Adrenal gland (tissue), 9 donors: ENCODE measurements at regions not wholly inside any gene's neighbourhood (a gene's known extent, or its start where the extent isn't known, plus 50 kb on each side); places are given as distances from the start of the nearest gene placed in this dataset.
A peak's percentile ranks its signal among the peaks of the same experiment; 100 is the strongest.
"Not testable (repeated sequence)": the region's sequence is repeated elsewhere in the genome, so short reads cannot be mapped to it uniquely, and the experiment has no call there.

Source experiments
- DNase-seq, 7 donors: peaks; one replicate each; pipeline ENCODE4 v3.0.0-alpha.2; 2019 to 2020
- H3K27ac ChIP-seq, 5 donors: fragments of 200-600 bp; sonication (generic) in 4 of 5; 1 replicate in 3 of 5; 2 replicates in 2 of 5; pipeline versions ENCODE4 v1.5.1 to v1.8.0; 2016 to 2020; ENCODE audit warnings: mild to moderate bottlenecking in 1 of 5
- H3K27me3 ChIP-seq: fragments of 200-600 bp; 2 replicates; pipeline ENCODE4 v1.8.0; 2021
- H3K36me3 ChIP-seq, 2 donors: fragments of 200-600 bp; replicated peaks in 1 of 2; 1 replicate in 1 of 2; 2 replicates in 1 of 2; pipeline versions ENCODE4 v1.5.1 to v1.8.0; 2018 to 2022
- H3K4me1 ChIP-seq, 2 donors: fragments of 200-600 bp; replicated peaks in 1 of 2; 1 replicate in 1 of 2; 2 replicates in 1 of 2; pipeline versions ENCODE4 v1.5.1 to v1.8.0; 2018 to 2021
- H3K4me3 ChIP-seq, 4 donors: fragments of 200-600 bp; sonication (generic) in 3 of 4; one replicate each; pipeline ENCODE4 v1.5.1; 2016 to 2018
- H3K9me3 ChIP-seq, 3 donors: fragments of 200-600 bp; sonication (generic) in 1 of 3; replicated peaks in 1 of 3; 1 replicate in 2 of 3; 2 replicates in 1 of 3; pipeline versions ENCODE4 v1.5.1 to v1.8.0; 2016 to 2021
- CTCF ChIP-seq, 6 experiments: fragments of 450-650 bp in 4 of 6; fragments of 200-600 bp in 2 of 6; sonication (generic) in 1 of 6; IDR thresholded peaks; 1 replicate in 5 of 6; 2 replicates in 1 of 6; pipeline versions ENCODE4 v1.5.1 to v1.8.0; 2016 to 2021; ENCODE audit warnings: antibody characterized with exemption in 6 of 6, mild to moderate bottlenecking in 2 of 6, moderate library complexity in 1 of 6
- POLR2A ChIP-seq, 2 donors: fragments of 450-650 bp; IDR thresholded peaks; one replicate each; pipeline ENCODE4 v1.6.1; 2017; ENCODE audit warnings: antibody characterized with exemption in 2 of 2, mild to moderate bottlenecking in 2 of 2, moderate library complexity in 1 of 2
- WGBS, 4 donors: extraction: QIAGEN DNeasy Blood & Tissue Kit in 2 of 4; methylation state at CpG; one replicate each; pipeline versions ENCODE4 v1.1.5 to v1.1.7; 2013 to 2017; 5-methylcytosine and 5-hydroxymethylcytosine counted together
- intact Hi-C, 2 donors: fragments of 100-400 bp; cut with DNase I; formaldehyde crosslinking; loops; one replicate each; pipeline versions ENCODE4 v1.14.1 to v1.15.0; 2022 to 2023
- donor health status: healthy with polysubstance abuse.
- donor health status: Bipolar disorder and iron deficiency.
- donor health status: DM: yes; HTN: yes; CAD: no.
- donor health status: DM: no; HTN: no; CAD: no.
- donor health status: DM: no; HTN: no; CAD: no.

- Histone ChIP-seq H3K27me3 (no peaks in the 10 kb centered on the region), H3K4me3 (no peak overlapping the region), H3K36me3 (no peaks in the 10 kb centered on the region), H3K27ac (no peak overlapping the region), H3K9me3 (no peaks in the 10 kb centered on the region), H3K4me1 (no peaks in the 10 kb centered on the region)
- TF ChIP-seq CTCF (IDR thresholded peaks at IDR 0.05) (no peak), POLR2A (IDR thresholded peaks at IDR 0.05) (no peak)
- WGBS, 4 donors = 66 to 73% (median 66%) methylated on average over 2 of the region's 2 CpGs
- no peak for DNase-seq
- intact Hi-C loops = no loop called here
Observed at GRCh38 chr10:64419461-64419860, 898.3 kb downstream of the REEP3 start.

GRCh38 chr10:64426745-64427144 lies 905.5 kb downstream of the REEP3 start:
- intact Hi-C loops = no loop called here
- no peaks in the 10 kb centered on the region for H3K27me3 ChIP-seq
- no peaks in the 10 kb centered on the region for H3K4me1 ChIP-seq
- no peaks in the 10 kb centered on the region for H3K36me3 ChIP-seq
- H3K9me3 ChIP-seq = no peaks in the 10 kb centered on the region
- 84 to 90% (median 87%) methylated on average over 3 of the region's 3 CpGs for WGBS, 4 donors
- no peak for DNase-seq
- TF ChIP-seq POLR2A (IDR thresholded peaks at IDR 0.05) (no peak), CTCF (IDR thresholded peaks at IDR 0.05) (no peak)
- H3K27ac ChIP-seq = no peak overlapping the region
- H3K4me3 ChIP-seq = no peak overlapping the region

- no peak overlapping the region for H3K4me3 ChIP-seq
- 31 to 56% (median 43%) methylated on average over 2 of the region's 2 CpGs for WGBS, 4 donors
- intact Hi-C loops = no loop called here
- H3K27ac ChIP-seq = no peak overlapping the region
- peak in 1 of 7 donors; percentile 3 for DNase-seq
- TF ChIP-seq CTCF (IDR thresholded peaks at IDR 0.05) (peak in 2 of 6 experiments; percentile 9 to 13), POLR2A (IDR thresholded peaks at IDR 0.05) (no peak)
- H3K4me1 ChIP-seq = no peaks in the 10 kb centered on the region
- H3K9me3 ChIP-seq = no peaks in the 10 kb centered on the region
- no peaks in the 10 kb centered on the region for H3K27me3 ChIP-seq
- no peaks in the 10 kb centered on the region for H3K36me3 ChIP-seq
Observed at GRCh38 chr10:64430690-64431323, 909.6 kb downstream of the REEP3 start.

- H3K9me3 ChIP-seq, H3K4me1 ChIP-seq, H3K27me3 ChIP-seq, intact Hi-C loops, H3K27ac ChIP-seq, H3K36me3 ChIP-seq, H3K4me3 ChIP-seq, DNase-seq: not testable (repeated sequence)
- WGBS, 4 donors = 86 to 98% (median 91%) methylated on average over 13 to 14 of the region's 14 CpGs
Observed at GRCh38 chr10:64441872-64442271, 920.7 kb downstream of the REEP3 start.

GRCh38 chr10:64444163-64444562 lies 923.0 kb downstream of the REEP3 start:
- no peak overlapping the region for H3K4me3 ChIP-seq
- H3K36me3 ChIP-seq = no peaks in the 10 kb centered on the region
- no peaks in the 10 kb centered on the region for H3K9me3 ChIP-seq
- H3K4me1 ChIP-seq = no peaks in the 10 kb centered on the region
- H3K27ac ChIP-seq = no peak overlapping the region
- H3K27me3 ChIP-seq = no peaks in the 10 kb centered on the region
- intact Hi-C loops = no loop called here
- no peak for DNase-seq
- TF ChIP-seq CTCF (IDR thresholded peaks at IDR 0.05) = no peak
- TF ChIP-seq POLR2A (IDR thresholded peaks at IDR 0.05) = no peak
